Jurkat, Clone E6-1 (cell line): ENCODE measurements at regions not wholly inside any gene's neighbourhood (a gene's known extent, or its start where the extent isn't known, plus 50 kb on each side); places are given as distances from the start of the nearest gene placed in this dataset.
"Not testable (repeated sequence)": the region's sequence is repeated elsewhere in the genome, so short reads cannot be mapped to it uniquely, and the experiment has no call there.

Source experiments
- DNase-seq: peaks from one replicate; pipeline ENCODE4 v3.0.0-alpha.2; 2011; ENCODE audit warnings: low read depth, low spot score
- H3K4me3 ChIP-seq: 2 replicates; pipeline ENCODE4 v1.5.1; 2011; ENCODE audit warnings: mild to moderate bottlenecking, low read length, control low read depth, moderate library complexity

GRCh38 chr3:88960019-88960418 lies 147.4 kb upstream of the EPHA3 start:
- no peak overlapping the region for H3K4me3 ChIP-seq
- DNase-seq: no peak

GRCh38 chr3:88963003-88963402 lies 144.4 kb upstream of the EPHA3 start:
- no peak for DNase-seq
- no peak overlapping the region for H3K4me3 ChIP-seq

GRCh38 chr3:88979760-88980159 lies 127.7 kb upstream of the EPHA3 start:
- DNase-seq: no peak
- H3K4me3 ChIP-seq: no peak overlapping the region

GRCh38 chr3:88983458-88983857 lies 124.0 kb upstream of the EPHA3 start:
- DNase-seq: no peak
- no peak overlapping the region for H3K4me3 ChIP-seq

- no peak overlapping the region for H3K4me3 ChIP-seq
- no peak for DNase-seq
Observed at GRCh38 chr3:88984256-88984655, 123.2 kb upstream of the EPHA3 start.

GRCh38 chr3:88984832-88985231 lies 122.6 kb upstream of the EPHA3 start:
- DNase-seq: no peak
- no peak overlapping the region for H3K4me3 ChIP-seq

GRCh38 chr3:88985491-88985890 lies 121.9 kb upstream of the EPHA3 start:
- H3K4me3 ChIP-seq: no peak overlapping the region
- no peak for DNase-seq

- DNase-seq: no peak
- H3K4me3 ChIP-seq: no peak overlapping the region
Observed at GRCh38 chr3:88986834-88987233, 120.6 kb upstream of the EPHA3 start.

GRCh38 chr3:88987776-88988175 lies 119.6 kb upstream of the EPHA3 start:
- no peak for DNase-seq
- no peak overlapping the region for H3K4me3 ChIP-seq

- no peak for DNase-seq
Observed at GRCh38 chr3:88988906-88989305, 118.5 kb upstream of the EPHA3 start.

GRCh38 chr3:88991496-88991895 lies 115.9 kb upstream of the EPHA3 start:
- no peak for DNase-seq
- no peak overlapping the region for H3K4me3 ChIP-seq

More at GRCh38 chr3:88988906-88989305, 118.5 kb upstream of the EPHA3 start:
- no peak overlapping the region for H3K4me3 ChIP-seq

GRCh38 chr3:88996691-88997090 lies 110.7 kb upstream of the EPHA3 start:
- no peak for DNase-seq
- H3K4me3 ChIP-seq: no peak overlapping the region

- DNase-seq: no peak
- H3K4me3 ChIP-seq: no peak overlapping the region
Observed at GRCh38 chr3:88997260-88997659, 110.2 kb upstream of the EPHA3 start.

GRCh38 chr3:89000886-89001285 lies 106.5 kb upstream of the EPHA3 start:
- no peak overlapping the region for H3K4me3 ChIP-seq
- DNase-seq: no peak

GRCh38 chr3:89002191-89002590 lies 105.2 kb upstream of the EPHA3 start:
- H3K4me3 ChIP-seq: no peak overlapping the region
- no peak for DNase-seq

- DNase-seq: no peak
- H3K4me3 ChIP-seq: no peak overlapping the region
Observed at GRCh38 chr3:89013536-89013935, 93.9 kb upstream of the EPHA3 start.

- no peak overlapping the region for H3K4me3 ChIP-seq
- no peak for DNase-seq
Observed at GRCh38 chr3:89017531-89017930, 89.9 kb upstream of the EPHA3 start.

- H3K4me3 ChIP-seq: no peak overlapping the region
- DNase-seq: no peak
Observed at GRCh38 chr3:89025185-89025584, 82.2 kb upstream of the EPHA3 start.

GRCh38 chr3:89032346-89033013 lies 74.9 kb upstream of the EPHA3 start:
- DNase-seq: no peak
- H3K4me3 ChIP-seq: no peak overlapping the region

- DNase-seq, H3K4me3 ChIP-seq: not testable (repeated sequence)
Observed at GRCh38 chr3:89034723-89035122, 72.7 kb upstream of the EPHA3 start.

- H3K4me3 ChIP-seq: no peak overlapping the region
- DNase-seq: no peak
Observed at GRCh38 chr3:89038869-89039268, 68.6 kb upstream of the EPHA3 start.
